Stimulated activated CD4-positive, alpha-beta T cell treated with anti-CD3 and anti-CD28 coated beads, Interleukin-1b, Interleukin-23, amount 100 ng/mL, for 4 hours (primary cell): ENCODE measurements at regions not wholly inside any gene's neighbourhood (a gene's known extent, or its start where the extent isn't known, plus 50 kb on each side); places are given as distances from the start of the nearest gene placed in this dataset.

ENCODE experiments used
- DNase-seq, 2 donors: peaks; one replicate each; pipeline ENCODE4 v3.0.0-alpha.2; 2020; ENCODE audit warnings: low read depth in 2 of 2

- DNase-seq, result no peak
These were observed 383.8 kb upstream of the ZMIZ1 start for GRCh38 chr10:78684947-78685346.

DNA sequence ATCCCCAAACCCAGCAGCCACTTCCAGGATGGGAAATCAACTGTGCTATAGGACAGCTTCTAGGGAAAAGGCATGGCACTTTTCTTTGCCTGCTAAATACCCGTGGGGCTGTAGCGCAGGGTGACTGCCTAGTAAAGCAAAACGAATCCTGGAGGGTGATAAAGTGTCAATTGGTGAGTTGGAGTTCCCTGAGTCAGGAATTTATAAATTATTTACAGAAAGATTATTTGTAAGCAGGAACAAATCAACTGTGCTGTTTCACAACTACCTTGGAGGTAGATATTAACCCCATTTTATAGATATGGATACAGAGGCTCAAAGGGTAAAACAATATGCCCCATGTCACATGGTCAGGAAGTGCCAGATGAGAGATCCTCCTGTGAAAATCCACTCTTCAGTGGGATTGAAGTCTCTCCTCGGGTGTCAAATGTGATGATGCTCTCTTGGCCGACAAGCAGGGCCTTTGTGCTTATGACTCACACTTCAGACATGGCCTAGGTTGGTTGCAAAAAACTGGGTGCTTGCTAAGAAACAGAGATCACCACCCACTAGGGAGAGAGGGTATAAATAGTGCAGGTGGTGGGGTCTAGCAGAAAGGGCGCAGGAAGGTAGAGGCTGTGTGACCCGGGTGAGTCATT lies 383.2 kb upstream of the ZMIZ1 start:
- no peak for DNase-seq

DNA sequence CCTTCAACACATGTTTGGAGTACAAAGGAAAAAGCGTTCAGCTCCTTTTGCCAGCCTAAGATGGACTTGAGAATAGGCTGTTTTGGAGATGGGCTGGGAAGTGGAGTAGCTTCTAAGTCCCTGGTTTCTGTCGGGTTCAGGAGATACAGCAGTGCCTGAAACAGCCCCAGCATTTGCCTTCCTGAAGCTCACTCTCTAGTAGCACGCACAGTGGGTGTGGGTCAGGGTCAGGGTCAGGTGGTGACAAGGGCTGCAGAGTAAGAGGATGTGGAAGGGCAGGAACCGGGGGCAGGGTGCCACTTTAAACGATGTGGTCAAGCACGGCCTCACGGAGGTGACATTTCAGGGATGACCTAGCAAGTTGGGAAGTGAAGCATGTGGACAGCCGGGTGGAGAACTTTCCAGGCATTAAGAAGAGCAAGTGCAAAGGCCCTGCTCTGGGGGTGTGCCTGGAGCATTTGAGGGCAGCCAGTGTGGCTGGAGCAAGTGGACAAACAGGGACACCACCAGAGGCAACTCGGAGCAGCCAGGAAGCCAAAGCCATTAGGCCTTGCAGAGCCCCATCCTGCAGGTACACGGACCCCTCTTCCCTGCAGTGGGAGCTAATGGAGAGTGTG lies 382.2 kb upstream of the ZMIZ1 start:
- DNase-seq, result no peak

- DNase-seq, result no peak
These were observed 381.1 kb upstream of the ZMIZ1 start for GRCh38 chr10:78687626-78688025.

GRCh38 chr10:78688230-78688900 lies 380.4 kb upstream of the ZMIZ1 start:
- no peak for DNase-seq

GRCh38 chr10:78688901-78689583 lies 379.7 kb upstream of the ZMIZ1 start:
- DNase-seq, result no peak

DNA sequence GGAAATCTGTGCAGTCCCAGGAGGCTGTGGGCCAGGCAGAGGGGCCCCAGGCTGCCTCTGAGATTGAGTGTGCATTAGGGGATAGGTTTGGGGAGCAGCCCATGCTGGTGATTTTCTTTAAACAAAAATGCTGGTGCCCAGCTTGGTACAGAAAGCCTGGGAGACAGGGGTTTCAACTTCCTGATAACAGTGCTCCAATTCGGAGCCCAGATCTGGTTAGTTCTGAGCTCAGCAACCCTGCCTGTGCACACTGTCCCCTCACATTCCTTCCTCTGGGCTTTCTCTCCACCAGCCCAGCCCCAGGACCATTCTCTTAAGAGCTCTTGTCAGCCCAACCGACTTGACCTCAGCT lies 379.2 kb upstream of the ZMIZ1 start:
- no peak for DNase-seq

DNA sequence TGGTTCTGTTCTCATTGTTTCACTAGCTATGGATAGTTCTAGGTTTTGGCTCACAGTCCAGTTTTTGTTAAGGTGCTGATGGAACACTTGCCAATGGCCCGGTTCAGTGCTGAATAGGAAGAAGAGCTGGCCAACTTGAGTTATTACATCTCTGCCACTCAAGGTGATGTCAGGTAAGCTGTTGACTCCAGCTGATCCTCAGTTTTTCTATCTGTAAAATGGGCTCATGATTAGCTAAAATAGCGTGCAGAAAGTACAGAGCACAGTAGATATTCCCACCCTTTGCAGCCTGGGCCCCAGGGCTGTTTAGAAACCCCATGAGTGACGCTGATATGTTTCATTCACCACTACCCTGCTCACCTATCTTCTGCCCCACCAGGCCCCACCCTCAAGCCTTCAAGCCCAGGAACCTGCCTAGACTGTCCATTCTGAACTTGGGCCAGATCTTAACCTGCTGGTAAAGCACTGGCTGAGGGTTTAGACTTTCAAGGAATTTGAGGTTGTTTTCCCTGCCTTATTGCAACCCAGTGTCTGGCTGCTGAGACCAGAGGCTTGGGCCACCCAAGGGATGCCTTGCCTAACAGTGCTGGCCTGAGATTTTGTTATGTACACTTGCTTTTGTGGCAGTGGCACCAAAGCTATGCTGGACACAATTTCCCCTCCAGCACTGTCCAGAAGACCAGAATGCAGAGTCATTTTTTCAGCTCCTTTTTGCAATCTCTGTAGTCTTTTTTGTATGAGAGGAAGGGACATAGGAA lies 378.2 kb upstream of the ZMIZ1 start:
- no peak for DNase-seq

GRCh38 chr10:78691301-78692030 lies 377.3 kb upstream of the ZMIZ1 start:
- DNase-seq, result no peak

- DNase-seq, result no peak
These were observed 376.7 kb upstream of the ZMIZ1 start for GRCh38 chr10:78692071-78692470.

- no peak for DNase-seq
These were observed 372.9 kb upstream of the ZMIZ1 start for GRCh38 chr10:78695846-78696245.

- DNase-seq, result no peak
These were observed 371.9 kb upstream of the ZMIZ1 start for GRCh38 chr10:78696791-78697395.

- no peak for DNase-seq
These were observed 368.8 kb upstream of the ZMIZ1 start for GRCh38 chr10:78699971-78700370.

DNA sequence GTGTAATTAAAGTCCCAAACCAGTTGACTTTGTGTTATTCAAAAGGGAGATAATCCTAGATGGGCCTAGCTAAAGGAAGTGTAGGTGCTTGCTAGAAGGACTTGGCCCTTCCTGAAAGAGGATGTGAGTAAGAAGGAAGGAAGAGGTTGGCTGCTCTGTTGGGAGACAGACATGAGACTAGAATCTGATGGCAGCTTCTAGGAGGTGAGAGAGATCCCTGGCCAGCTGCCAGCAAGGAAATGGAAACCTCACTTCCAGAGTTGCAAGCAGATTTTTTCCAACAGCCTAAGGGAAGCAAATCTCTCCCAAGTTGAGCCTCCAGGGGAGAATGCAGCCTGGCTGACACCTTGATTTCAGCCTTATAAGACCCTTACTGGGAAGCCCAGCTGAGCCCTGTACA lies 368.4 kb upstream of the ZMIZ1 start:
- DNase-seq, result no peak

GRCh38 chr10:78700816-78701520 lies 367.8 kb upstream of the ZMIZ1 start:
- DNase-seq, result no peak

DNA sequence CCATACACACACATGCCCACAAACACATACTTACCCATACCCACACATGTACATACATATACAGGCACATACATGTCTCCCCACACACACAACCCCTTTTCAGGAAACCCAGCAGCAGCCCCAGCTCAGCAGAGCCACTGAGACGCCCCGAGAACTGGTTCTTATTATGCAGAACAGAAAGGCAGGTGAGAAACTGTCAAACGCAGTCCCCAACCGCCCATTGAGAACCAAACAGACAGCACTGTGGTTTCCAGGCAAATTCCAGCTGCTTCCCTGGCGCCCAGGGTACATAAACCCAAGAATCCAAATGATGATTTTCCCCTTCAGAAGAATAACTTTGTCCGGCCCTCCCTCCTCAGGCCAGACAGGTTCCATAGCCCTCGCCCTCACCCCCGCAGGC lies 366.6 kb upstream of the ZMIZ1 start:
- DNase-seq, result no peak

DNA sequence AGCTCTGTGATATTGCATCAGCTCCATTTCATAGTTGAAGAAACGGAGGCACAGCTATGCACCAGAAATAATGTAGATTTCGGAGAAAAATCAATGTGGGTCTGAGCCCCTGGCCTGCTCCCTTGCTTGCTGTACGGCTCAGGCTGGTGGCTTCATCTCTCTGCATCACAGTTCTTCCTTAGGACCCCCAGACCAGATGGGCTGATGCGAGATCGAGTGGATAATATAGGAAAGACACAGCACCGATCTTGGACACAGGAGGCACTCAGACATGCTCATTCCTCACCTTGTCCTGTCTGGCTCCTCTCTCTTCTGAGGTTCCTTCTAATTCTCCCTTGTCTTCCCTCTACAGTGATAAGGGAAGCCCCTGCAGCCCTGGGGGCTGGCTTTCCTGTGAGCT lies 365.9 kb upstream of the ZMIZ1 start:
- no peak for DNase-seq

- no peak for DNase-seq
These were observed 365.2 kb upstream of the ZMIZ1 start for GRCh38 chr10:78703593-78703992.

- no peak for DNase-seq
These were observed 362.5 kb upstream of the ZMIZ1 start for GRCh38 chr10:78706256-78706655.
